ENCODE measurements at regions not wholly inside any gene's neighbourhood (a gene's known extent, or its start where the extent isn't known, plus 50 kb on each side); places are given as distances from the start of the nearest gene placed in this dataset.
A peak's percentile ranks its signal among the peaks of the same experiment; 100 is the strongest.

DNA sequence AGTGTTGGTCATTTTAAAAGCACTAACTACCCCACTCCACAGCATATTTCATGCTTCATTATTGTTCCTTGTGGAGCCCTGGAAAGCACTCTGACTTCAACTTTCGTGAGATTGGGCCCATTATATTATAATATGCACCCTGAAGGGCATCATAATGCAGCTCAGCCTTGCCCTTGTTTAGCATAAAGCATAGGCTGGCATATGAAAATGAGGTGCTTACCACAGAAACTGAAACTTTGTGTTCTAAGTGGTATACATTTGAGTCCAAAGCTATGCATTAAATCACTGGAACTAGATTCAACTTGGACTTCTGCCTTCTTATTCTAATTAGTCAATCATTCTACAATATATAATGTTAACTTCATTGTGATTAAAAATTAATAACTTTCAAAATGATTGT, 1027.9 kb downstream of the STIM2 start:
- TF ChIP-seq, protein P1, sequence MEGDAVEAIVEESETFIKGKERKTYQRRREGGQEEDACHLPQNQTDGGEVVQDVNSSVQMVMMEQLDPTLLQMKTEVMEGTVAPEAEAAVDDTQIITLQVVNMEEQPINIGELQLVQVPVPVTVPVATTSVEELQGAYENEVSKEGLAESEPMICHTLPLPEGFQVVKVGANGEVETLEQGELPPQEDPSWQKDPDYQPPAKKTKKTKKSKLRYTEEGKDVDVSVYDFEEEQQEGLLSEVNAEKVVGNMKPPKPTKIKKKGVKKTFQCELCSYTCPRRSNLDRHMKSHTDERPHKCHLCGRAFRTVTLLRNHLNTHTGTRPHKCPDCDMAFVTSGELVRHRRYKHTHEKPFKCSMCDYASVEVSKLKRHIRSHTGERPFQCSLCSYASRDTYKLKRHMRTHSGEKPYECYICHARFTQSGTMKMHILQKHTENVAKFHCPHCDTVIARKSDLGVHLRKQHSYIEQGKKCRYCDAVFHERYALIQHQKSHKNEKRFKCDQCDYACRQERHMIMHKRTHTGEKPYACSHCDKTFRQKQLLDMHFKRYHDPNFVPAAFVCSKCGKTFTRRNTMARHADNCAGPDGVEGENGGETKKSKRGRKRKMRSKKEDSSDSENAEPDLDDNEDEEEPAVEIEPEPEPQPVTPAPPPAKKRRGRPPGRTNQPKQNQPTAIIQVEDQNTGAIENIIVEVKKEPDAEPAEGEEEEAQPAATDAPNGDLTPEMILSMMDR (conservative IDR thresholded peaks at IDR 0.05; ENCODE audit: low read depth, low read length), result no peak
- H3K4me3 ChIP-seq (ENCODE audit: low read depth, low read length), result no peak overlapping the region

DNA sequence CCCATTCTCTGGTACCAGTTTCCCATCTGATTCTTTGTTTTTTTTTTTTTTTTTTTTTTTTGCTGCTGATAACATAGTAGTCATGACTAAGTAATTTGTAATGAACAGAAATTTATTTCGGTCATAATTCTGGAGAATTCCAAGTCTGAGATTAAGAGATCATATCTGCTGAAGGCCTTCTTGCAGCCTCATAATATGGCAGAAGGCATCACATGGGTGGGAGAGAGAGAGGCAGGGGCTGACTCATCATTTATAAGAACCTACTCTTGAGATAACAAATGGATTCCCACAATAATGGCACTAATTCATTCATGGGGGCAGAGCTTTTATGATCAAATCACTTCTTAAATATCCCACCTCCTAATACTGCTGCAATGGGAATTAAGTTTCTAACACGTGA, 1034.3 kb downstream of the STIM2 start:
- peak; percentile 8 for DNase-seq (ENCODE audit: low read depth)
- TF ChIP-seq, protein P1 (conservative IDR thresholded peaks at IDR 0.05; ENCODE audit: low read depth, low read length), result no peak
- H3K4me3 ChIP-seq (ENCODE audit: low read depth, low read length), result no peak overlapping the region

More for the DNA sequence above, 1027.9 kb downstream of the STIM2 start:
- no peak for DNase-seq (ENCODE audit: low read depth)

DNA sequence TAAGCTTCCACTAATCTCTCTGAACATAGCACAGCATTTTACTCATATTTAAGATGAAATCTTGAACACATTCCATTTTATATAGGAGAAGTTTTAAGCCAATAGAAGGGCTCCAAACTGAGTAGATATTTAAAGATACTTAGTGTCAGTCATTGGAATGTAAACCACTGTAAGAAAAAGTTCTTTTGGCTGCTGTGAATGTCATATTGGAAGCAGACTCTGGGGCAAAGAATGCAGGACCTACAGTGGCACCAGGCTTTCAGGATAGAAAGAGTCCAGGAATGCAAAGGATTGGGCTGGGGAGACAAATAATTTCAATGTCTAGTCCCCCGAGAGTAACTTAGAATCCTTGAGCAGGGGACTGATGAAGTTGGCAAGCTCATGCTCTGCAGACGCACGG, 1047.7 kb downstream of the STIM2 start:
- H3K4me3 ChIP-seq (ENCODE audit: low read depth, low read length), result no peak overlapping the region
- DNase-seq (ENCODE audit: low read depth), result no peak
- TF ChIP-seq, protein P1 (conservative IDR thresholded peaks at IDR 0.05; ENCODE audit: low read depth, low read length), result no peak

DNA sequence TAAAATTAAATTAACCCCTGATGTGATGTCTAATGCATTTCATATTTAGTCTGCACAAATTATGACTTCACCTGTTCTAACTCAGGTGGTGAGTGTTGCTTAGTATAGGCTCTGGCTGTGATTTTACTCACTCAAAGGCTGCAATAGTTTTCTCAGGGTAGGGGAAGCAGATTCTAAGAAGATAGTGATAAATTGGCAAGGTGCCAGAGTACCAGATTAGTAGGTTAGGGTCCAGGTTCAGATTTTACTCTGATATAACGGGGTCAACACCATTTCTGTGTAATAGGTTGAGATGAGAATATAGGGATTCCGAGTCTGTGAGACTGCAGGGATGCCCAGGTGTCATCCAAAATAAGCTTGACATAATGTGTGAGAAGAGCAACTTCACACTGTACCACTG, 1049.6 kb downstream of the STIM2 start:
- DNase-seq (ENCODE audit: low read depth), result no peak
- no peak overlapping the region for H3K4me3 ChIP-seq (ENCODE audit: low read depth, low read length)
- TF ChIP-seq, protein P1 (conservative IDR thresholded peaks at IDR 0.05; ENCODE audit: low read depth, low read length), result no peak

DNA sequence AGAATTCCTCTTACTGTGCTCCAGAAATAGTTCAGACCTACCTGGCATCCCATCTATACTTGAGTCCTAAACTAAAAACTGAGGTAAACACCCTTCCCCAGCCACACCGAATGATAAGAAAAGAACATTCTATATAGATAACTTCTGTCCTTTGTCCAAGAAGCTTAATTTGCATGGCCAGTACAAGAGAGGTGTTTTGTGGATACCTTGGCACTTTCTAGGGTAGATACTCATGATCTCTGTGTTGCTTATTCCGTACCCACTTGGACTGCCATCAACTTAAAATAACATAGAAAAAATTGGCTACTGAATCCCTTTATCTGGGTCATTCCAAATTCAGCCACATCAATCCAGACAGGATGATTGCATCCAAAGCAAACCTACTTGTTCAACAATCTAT, 1050.4 kb downstream of the STIM2 start:
- TF ChIP-seq, protein P1 (conservative IDR thresholded peaks at IDR 0.05; ENCODE audit: low read depth, low read length), result no peak
- H3K4me3 ChIP-seq (ENCODE audit: low read depth, low read length), result no peak overlapping the region
- no peak for DNase-seq (ENCODE audit: low read depth)

DNA sequence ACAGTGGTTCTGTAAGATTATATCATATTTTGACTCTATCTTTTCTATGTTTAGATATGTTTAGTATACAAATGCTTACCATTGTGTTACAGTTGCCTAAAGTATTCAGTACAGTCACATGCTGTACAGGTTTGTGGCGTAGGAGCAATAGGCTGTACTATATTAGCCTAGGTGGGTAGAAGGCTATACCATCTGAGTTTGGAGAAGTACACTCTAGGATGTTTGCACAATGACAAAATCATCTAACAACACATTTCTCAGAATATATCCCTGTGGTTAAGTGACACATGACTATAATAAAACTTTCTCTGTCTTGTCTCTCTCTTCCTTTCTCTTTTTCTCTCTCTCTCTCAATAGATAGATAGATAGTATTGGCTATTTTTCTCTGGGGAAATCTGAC, 1053.1 kb downstream of the STIM2 start:
- no peak for DNase-seq (ENCODE audit: low read depth)
- H3K4me3 ChIP-seq (ENCODE audit: low read depth, low read length), result no peak overlapping the region
- TF ChIP-seq, protein P1 (conservative IDR thresholded peaks at IDR 0.05; ENCODE audit: low read depth, low read length), result no peak

DNA sequence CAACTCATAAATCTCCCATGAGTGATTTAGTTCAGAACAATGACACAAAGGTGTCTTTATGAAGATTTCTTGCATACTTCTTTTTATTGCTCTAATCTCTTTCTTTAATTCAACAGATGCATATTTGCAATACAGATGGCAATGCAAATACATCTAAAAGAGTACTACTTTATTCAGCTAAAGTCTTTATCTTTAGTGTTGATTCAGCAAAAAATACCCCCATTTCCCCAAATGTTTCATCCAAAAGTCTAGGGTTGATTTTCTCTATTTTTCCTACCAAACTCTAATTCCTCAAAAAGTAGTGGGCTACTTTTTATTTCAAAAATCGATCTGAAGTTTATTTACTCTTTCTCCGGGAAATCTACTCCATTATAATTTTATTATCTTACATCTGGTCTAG, 1055.2 kb downstream of the STIM2 start:
- TF ChIP-seq, protein P1 (conservative IDR thresholded peaks at IDR 0.05; ENCODE audit: low read depth, low read length), result no peak
- H3K4me3 ChIP-seq (ENCODE audit: low read depth, low read length), result no peak overlapping the region
- no peak for DNase-seq (ENCODE audit: low read depth)
